GM12865 (cell line): ENCODE measurements at regions not wholly inside any gene's neighbourhood (a gene's known extent, or its start where the extent isn't known, plus 50 kb on each side); places are given as distances from the start of the nearest gene placed in this dataset.
"Not testable (repeated sequence)": the region's sequence is repeated elsewhere in the genome, so short reads cannot be mapped to it uniquely, and the experiment has no call there.

ENCODE experiments used
- DNase-seq: peaks from one replicate; pipeline ENCODE4 v3.0.0; 2010; ENCODE audit warnings: low read depth
- H3K4me3 ChIP-seq: 2 replicates; pipeline ENCODE4 v1.5.1; 2011; ENCODE audit warnings: mild to moderate bottlenecking, low read depth, low read length, control low read depth
- CTCF ChIP-seq: IDR thresholded peaks from 2 replicates; pipeline ENCODE4 v1.5.1; 2011; ENCODE audit warnings: low read length, control low read depth, low read depth, inconsistent platforms; ENCODE audit not compliant: insufficient read depth; ENCODE audit errors: missing control alignments

- TF ChIP-seq CTCF: no peak
- no peak for DNase-seq
- H3K4me3 ChIP-seq: no peak overlapping the region
These were observed 398.0 kb downstream of the NXPH1 start for GRCh38 chr7:8831376-8831775.

DNA sequence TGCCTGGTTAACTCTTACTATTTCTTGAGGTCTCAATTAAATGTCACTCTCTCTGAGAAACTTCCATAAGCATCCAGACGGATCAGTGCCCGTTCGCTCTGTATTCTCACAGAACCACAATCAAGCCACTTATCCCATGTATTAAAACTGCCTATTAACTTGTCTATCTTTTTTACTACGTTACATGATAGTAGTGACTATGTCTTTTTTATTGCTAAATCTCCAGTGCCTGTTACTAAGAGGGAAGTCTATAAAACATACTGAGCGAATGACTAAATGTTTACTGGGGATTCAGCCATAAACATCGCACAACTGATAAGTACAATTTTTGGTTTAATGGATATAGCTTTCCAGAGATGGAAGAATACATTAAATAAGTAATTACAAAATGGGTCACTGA is 399.9 kb downstream of the NXPH1 start:
- H3K4me3 ChIP-seq: no peak overlapping the region
- no peak for DNase-seq
- TF ChIP-seq CTCF: no peak

GRCh38 chr7:8841171-8841570 is 407.8 kb downstream of the NXPH1 start:
- TF ChIP-seq CTCF: no peak
- no peak overlapping the region for H3K4me3 ChIP-seq
- no peak for DNase-seq

- H3K4me3 ChIP-seq: no peak overlapping the region
- TF ChIP-seq CTCF: no peak
- no peak for DNase-seq
These were observed 438.3 kb downstream of the NXPH1 start for GRCh38 chr7:8871716-8872115.

DNA sequence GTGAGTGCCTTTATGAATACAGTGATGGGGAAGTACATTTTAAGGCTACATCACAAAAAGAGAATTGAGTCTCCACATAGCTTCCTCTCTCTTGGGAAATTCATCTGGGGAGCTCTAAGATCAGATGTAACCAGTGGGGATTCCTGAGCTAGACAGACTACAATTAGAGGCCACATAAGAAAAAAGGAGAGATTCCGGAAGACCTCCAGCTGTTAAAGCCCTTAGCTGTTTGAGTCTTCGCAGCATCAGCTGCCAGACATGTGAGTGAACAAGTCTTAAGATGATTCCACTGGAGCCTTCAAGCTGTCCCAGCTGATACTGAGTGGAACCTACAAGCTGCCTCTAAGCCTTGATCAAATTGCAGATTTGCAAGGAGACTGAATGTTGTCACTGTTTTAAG is 448.5 kb downstream of the NXPH1 start:
- DNase-seq: no peak
- no peak overlapping the region for H3K4me3 ChIP-seq
- TF ChIP-seq CTCF: no peak

DNA sequence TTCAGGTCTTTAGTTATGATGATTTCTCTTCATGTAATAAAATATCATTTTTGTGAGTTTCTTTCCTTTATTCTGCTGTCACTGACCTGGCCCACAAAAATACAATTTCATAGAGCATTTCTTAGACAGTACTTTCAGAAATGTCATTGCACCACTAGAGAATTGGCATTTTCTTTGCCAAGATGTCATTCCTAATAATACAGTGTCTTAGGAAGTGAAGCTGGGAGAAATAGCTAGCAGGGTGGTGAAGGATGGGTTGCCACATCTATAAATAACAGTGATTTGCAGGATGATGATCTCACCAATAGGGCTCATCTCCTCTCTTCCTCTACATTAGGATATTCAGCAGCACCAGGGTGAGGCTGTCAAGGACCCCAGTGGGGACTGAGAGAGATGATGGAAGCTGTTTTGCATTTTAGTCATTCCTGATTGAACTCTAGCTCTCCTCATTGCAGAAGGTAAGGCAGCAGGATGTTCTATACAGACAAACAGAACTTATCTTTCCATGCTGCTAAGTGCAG is 452.1 kb downstream of the NXPH1 start:
- no peak overlapping the region for H3K4me3 ChIP-seq
- no peak for TF ChIP-seq CTCF
- DNase-seq: no peak

DNA sequence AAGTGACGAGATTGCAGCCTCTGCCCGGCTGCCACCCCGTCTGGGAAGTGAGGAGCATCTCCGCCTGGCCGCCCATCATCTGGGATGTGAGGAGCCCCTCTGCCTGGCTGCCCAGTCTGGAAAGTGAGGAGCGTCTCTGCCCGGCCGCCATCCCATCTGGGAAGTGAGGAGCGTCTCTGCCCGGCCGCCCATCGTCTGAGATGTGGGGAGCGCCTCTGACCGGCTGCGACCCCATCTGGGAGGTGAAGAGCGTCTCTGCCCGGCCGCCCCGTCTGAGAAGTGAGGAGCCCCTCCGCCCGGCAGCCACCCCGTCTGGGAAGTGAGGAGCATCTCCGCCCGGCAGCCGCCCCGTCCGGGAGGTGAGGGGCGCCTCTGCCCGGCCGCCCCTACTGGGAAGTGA is 456.9 kb downstream of the NXPH1 start:
- not testable (repeated sequence) for H3K4me3 ChIP-seq, DNase-seq

DNA sequence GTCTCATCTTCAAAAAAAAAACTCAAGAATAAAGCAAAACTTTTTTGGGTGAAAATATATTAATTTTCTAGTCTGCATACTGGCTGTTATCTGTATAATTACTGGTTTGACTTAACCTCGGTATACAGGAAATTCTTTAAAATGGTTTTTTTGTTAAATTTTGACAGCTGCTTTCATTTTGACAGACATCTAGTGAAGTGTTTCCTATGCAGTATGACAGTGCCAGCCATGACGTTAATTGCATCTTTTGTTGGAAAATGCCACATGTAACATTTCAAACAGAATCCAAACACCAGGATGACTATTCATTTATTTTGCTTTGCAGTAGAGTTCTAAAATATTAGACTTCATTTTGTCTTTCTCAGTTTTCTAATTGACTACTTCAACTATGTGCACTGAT is 460.4 kb downstream of the NXPH1 start:
- TF ChIP-seq CTCF: no peak
- no peak overlapping the region for H3K4me3 ChIP-seq
- DNase-seq: no peak
